NCI-H2107 treated with DMSO at 0.1 percent for 48 hours (cell line): ENCODE measurements at regions not wholly inside any gene's neighbourhood (a gene's known extent, or its start where the extent isn't known, plus 50 kb on each side); places are given as distances from the start of the nearest gene placed in this dataset.

Experiments
- DNase-seq: peaks from one replicate; lab custom pipeline; 2025; ENCODE audit not compliant: unreplicated experiment; lab: John Stamatoyannopoulos, UW

DNA sequence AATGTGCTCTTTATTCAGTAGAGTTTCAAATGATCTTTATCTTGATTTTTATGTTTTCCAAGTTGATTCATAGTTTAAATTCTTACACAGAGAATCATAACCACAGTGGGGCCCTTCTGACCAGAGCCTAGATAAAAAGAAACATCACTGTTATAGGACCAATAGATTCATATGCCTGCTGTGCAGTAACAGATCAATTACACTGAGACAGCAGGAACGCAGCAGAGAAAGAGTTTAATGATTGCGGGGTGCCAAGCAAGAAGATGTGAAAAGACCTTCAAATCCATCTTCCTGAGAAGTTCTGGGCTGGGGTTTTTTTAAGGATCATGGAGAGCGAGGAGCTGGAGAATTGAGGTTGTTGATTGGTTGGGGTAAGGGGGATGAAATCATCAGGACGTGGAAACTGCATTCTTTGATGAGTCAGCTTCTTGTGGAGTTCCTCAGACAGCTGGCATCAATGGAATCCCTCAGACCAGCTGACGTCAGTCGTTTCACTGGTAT is 346.6 kb downstream of the TBC1D4 start:
- DNase-seq = no peak

GRCh38 chr13:75132701-75133695 is 349.0 kb downstream of the TBC1D4 start:
- no peak for DNase-seq

GRCh38 chr13:75129331-75129730 is 352.6 kb downstream of the TBC1D4 start:
- no peak for DNase-seq

DNA sequence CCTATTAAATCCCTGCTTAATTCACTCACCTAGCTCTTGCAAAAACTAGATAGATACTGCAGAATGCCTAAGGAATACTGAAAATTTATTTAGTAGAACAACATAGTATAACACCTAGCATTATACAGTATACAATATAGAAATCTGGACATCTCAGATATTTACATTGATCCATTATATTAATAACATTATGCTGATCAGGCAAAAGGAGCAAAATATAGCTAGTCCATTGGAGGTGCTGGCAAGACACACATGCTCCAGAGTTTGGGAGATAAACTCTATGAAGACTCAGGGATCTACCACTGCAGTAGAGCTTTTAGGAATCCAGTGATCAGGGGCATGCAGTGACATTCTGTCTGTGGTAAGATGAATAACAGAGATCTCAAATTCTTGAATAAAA is 357.6 kb downstream of the TBC1D4 start:
- DNase-seq = no peak

GRCh38 chr13:75123428-75123827 is 358.5 kb downstream of the TBC1D4 start:
- DNase-seq = no peak

- DNase-seq = no peak
Observed at GRCh38 chr13:75120085-75120484, 361.9 kb downstream of the TBC1D4 start.

DNA sequence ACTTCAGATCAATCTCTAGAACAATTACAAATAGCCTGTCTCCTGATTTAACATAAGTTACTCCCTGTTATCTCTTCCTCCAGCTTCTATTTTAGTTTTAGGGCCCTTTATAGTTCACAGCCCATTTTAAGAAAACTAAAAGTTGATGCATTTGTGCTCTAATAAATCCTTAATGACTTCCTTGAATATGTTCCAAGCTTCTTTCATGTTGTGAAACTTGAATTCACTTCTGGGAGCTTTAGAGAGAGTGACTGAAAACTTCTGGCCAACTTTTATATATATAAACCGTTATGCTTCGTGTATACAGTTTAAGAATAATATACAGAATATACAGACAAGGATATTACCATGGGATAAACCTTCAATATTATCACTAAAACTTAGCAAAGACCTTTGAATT is 366.8 kb downstream of the TBC1D4 start:
- no peak for DNase-seq

- DNase-seq = no peak
Observed at GRCh38 chr13:75103976-75104375, 378.0 kb downstream of the TBC1D4 start.

GRCh38 chr13:75102001-75102716 is 379.8 kb downstream of the TBC1D4 start:
- no peak for DNase-seq

DNA sequence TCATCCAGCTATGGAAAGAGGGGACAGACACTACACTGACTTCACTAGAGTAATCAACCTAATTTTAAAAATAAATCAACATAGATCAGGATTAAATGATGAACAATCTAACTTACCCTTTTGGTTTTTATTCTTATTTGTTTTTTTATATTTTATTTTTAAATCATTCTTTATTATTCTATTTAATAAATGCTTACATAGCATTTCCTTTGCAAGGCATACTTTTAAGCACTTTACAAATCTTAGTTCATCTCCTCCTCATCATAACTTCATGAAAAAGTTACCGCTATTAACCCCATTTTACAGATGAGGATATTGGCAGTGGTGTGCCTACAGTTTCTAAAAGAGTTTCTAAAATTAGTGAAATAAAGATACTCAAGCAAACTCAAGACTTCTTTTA is 380.6 kb downstream of the TBC1D4 start:
- no peak for DNase-seq

GRCh38 chr13:75092143-75092542 is 389.8 kb downstream of the TBC1D4 start:
- no peak for DNase-seq

GRCh38 chr13:75091718-75092117 is 390.3 kb downstream of the TBC1D4 start:
- DNase-seq = no peak

GRCh38 chr13:75090872-75091615 is 390.9 kb downstream of the TBC1D4 start:
- no peak for DNase-seq

- DNase-seq = no peak
Observed at GRCh38 chr13:75088915-75089314, 393.1 kb downstream of the TBC1D4 start.

GRCh38 chr13:75079226-75079625 is 402.7 kb downstream of the TBC1D4 start:
- DNase-seq = no peak

DNA sequence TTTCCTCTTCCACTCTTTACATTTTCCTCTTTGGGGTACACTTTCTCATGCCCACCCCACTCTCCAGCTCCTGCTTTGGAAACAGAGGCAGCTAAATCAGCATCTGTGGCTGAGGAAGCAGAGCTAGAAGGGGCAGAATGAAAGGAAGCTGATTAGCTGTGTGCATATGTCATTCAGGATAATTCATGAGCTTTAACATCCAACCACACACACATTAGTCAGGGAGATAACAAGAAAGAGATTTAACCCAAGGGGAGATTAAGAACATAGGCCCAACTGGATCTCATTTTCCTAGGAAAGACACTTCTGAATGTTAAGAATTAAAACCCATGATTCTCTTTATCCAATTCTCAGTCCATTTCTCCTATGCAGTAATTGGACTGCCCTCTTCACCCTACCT is 405.5 kb downstream of the TBC1D4 start:
- no peak for DNase-seq

- no peak for DNase-seq
Observed at GRCh38 chr13:75073786-75074185, 408.2 kb downstream of the TBC1D4 start.

- no peak for DNase-seq
Observed at GRCh38 chr13:75072891-75073290, 409.1 kb downstream of the TBC1D4 start.

DNA sequence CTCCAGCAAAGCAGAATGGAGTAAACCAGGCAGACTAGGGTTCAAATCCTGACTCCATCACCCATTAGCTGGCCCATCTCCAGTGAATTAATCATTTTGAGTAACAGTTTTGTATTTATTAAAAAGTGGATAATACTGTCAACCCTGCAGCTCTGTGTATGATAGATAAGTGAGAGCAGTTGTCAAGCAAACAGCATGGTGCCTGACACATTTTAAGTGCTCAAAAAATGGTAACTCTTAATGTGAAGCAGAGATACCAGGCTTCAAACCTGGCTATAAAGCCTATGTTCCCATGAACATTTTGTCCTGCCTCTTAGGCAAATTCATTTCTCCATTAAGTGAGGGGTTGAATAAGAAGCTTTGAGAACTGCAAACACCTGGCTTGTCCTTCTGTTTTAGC is 409.6 kb downstream of the TBC1D4 start:
- DNase-seq = no peak

- DNase-seq = no peak
Observed at GRCh38 chr13:75071796-75072195, 410.2 kb downstream of the TBC1D4 start.

DNA sequence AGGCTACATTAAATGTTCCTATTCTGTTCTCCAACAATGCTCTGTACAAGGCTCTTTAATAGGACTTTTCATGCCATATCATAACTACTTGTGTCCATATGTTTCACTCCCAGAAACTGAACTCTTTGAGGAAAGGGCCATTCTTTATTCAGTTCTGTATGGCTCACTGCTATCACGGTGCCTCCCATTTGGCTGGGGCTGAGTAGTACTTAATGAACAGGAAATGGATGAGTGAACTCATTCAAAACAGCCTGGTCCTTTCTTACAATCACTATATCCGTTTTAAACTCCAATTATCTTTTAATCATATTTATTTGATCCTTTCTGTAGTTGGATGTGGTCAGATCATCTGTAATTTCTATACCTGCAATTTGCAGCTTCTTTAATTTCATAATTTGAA is 410.6 kb downstream of the TBC1D4 start:
- no peak for DNase-seq
